ENCODE measurements at regions not wholly inside any gene's neighbourhood (a gene's known extent, or its start where the extent isn't known, plus 50 kb on each side); places are given as distances from the start of the nearest gene placed in this dataset.

GRCh38 chr4:119823891-119824290, 195.3 kb upstream of the PDE5A start:
- no peak for DNase-seq (ENCODE audit: low spot score)

- DNase-seq (ENCODE audit: low spot score): no peak
Observed at GRCh38 chr4:119823045-119823444, 194.4 kb upstream of the PDE5A start.

GRCh38 chr4:119816473-119816872, 187.9 kb upstream of the PDE5A start:
- no peak for DNase-seq (ENCODE audit: low spot score)

GRCh38 chr4:119810001-119810400, 181.4 kb upstream of the PDE5A start:
- DNase-seq (ENCODE audit: low spot score): no peak

GRCh38 chr4:119804404-119804803, 175.8 kb upstream of the PDE5A start:
- DNase-seq (ENCODE audit: low spot score): no peak

- no peak for DNase-seq (ENCODE audit: low spot score)
Observed at GRCh38 chr4:119797238-119797894, 168.8 kb upstream of the PDE5A start.

GRCh38 chr4:119795986-119796578, 167.5 kb upstream of the PDE5A start:
- DNase-seq (ENCODE audit: low spot score): no peak

GRCh38 chr4:119794681-119795080, 166.1 kb upstream of the PDE5A start:
- no peak for DNase-seq (ENCODE audit: low spot score)

- DNase-seq (ENCODE audit: low spot score): no peak
Observed at GRCh38 chr4:119794113-119794512, 165.5 kb upstream of the PDE5A start.

GRCh38 chr4:119788349-119789266, 160.0 kb upstream of the PDE5A start:
- DNase-seq (ENCODE audit: low spot score): no peak

- DNase-seq (ENCODE audit: low spot score): peak; percentile 16
Observed at GRCh38 chr4:119785963-119786362, 157.4 kb upstream of the PDE5A start.

- no peak for DNase-seq (ENCODE audit: low spot score)
Observed at GRCh38 chr4:119783189-119783983, 154.8 kb upstream of the PDE5A start.

GRCh38 chr4:119781044-119781443, 152.4 kb upstream of the PDE5A start:
- DNase-seq (ENCODE audit: low spot score): no peak

GRCh38 chr4:119774840-119775239, 146.2 kb upstream of the PDE5A start:
- no peak for DNase-seq (ENCODE audit: low spot score)

- DNase-seq (ENCODE audit: low spot score): no peak
Observed at GRCh38 chr4:119765951-119766350, 137.3 kb upstream of the PDE5A start.

- no peak for DNase-seq (ENCODE audit: low spot score)
Observed at GRCh38 chr4:119765469-119765868, 136.9 kb upstream of the PDE5A start.

- DNase-seq (ENCODE audit: low spot score): no peak
Observed at GRCh38 chr4:119763386-119763785, 134.8 kb upstream of the PDE5A start.

- DNase-seq (ENCODE audit: low spot score): no peak
Observed at GRCh38 chr4:119755599-119755998, 127.0 kb upstream of the PDE5A start.

- DNase-seq (ENCODE audit: low spot score): no peak
Observed at GRCh38 chr4:119752936-119753335, 124.3 kb upstream of the PDE5A start.

- no peak for DNase-seq (ENCODE audit: low spot score)
Observed at GRCh38 chr4:119750771-119751170, 122.2 kb upstream of the PDE5A start.

- no peak for DNase-seq (ENCODE audit: low spot score)
Observed at GRCh38 chr4:119750048-119750447, 121.4 kb upstream of the PDE5A start.

- DNase-seq (ENCODE audit: low spot score): no peak
Observed at GRCh38 chr4:119748853-119749252, 120.2 kb upstream of the PDE5A start.

Measured in NAMALWA (cell line).